HepG2 (cell line): ENCODE measurements at regions not wholly inside any gene's neighbourhood (a gene's known extent, or its start where the extent isn't known, plus 50 kb on each side); places are given as distances from the start of the nearest gene placed in this dataset.

Experiments
- TRIM22 ChIP-seq: fragments of 450-650 bp; IDR thresholded peaks from 2 replicates; pipeline ENCODE4 v1.6.1; 2017
- ZNF224 ChIP-seq: sonication (generic); formaldehyde crosslinking; IDR thresholded peaks from 2 replicates; pipeline ENCODE4 v1.5.0; 2020; ENCODE audit warnings: mild to moderate bottlenecking, missing genetic modification reagents

- TF ChIP-seq ZNF224 (no peak), TRIM22 (no peak)
Observed at GRCh38 chr20:39356908-39357307, 394.8 kb downstream of the DHX35 start.
